GM18870 (cell line): ENCODE measurements at regions not wholly inside any gene's neighbourhood (a gene's known extent, or its start where the extent isn't known, plus 50 kb on each side); places are given as distances from the start of the nearest gene placed in this dataset.
"Not testable (repeated sequence)": the region's sequence is repeated elsewhere in the genome, so short reads cannot be mapped to it uniquely, and the experiment has no call there.

Experiments used
- ATAC-seq: cut with Tn5 transposase; IDR thresholded peaks from one replicate; pipeline ENCODE4 v1.9.1; 2021; ENCODE audit warnings: moderate library complexity; ENCODE audit not compliant: unreplicated experiment

- ATAC-seq: not testable (repeated sequence)
These were observed 269.9 kb upstream of the NREP start for GRCh38 chr5:112026879-112027278.

GRCh38 chr5:112025757-112026156 lies 268.8 kb upstream of the NREP start:
- ATAC-seq: peak; percentile 81

GRCh38 chr5:112024769-112025168 lies 267.8 kb upstream of the NREP start:
- no peak for ATAC-seq

GRCh38 chr5:112024221-112024620 lies 267.2 kb upstream of the NREP start:
- no peak for ATAC-seq

- no peak for ATAC-seq
These were observed 266.8 kb upstream of the NREP start for GRCh38 chr5:112023766-112024165.

GRCh38 chr5:112018846-112019245 lies 261.9 kb upstream of the NREP start:
- no peak for ATAC-seq

GRCh38 chr5:112016980-112017379 lies 260.0 kb upstream of the NREP start:
- ATAC-seq: no peak

- ATAC-seq: no peak
These were observed 257.9 kb upstream of the NREP start for GRCh38 chr5:112014783-112015395.

GRCh38 chr5:112013660-112014059 lies 256.7 kb upstream of the NREP start:
- no peak for ATAC-seq

GRCh38 chr5:112012104-112012503 lies 255.1 kb upstream of the NREP start:
- no peak for ATAC-seq

GRCh38 chr5:112010475-112010874 lies 253.5 kb upstream of the NREP start:
- ATAC-seq: no peak

GRCh38 chr5:112006721-112007120 lies 249.7 kb upstream of the NREP start:
- ATAC-seq: no peak

GRCh38 chr5:112005623-112005930 lies 248.6 kb upstream of the NREP start:
- no peak for ATAC-seq

GRCh38 chr5:112004867-112005622 lies 248.1 kb upstream of the NREP start:
- peak; percentile 95 for ATAC-seq

GRCh38 chr5:112002376-112002775 lies 245.4 kb upstream of the NREP start:
- ATAC-seq: no peak

GRCh38 chr5:111999286-111999685 lies 242.3 kb upstream of the NREP start:
- no peak for ATAC-seq

- ATAC-seq: no peak
These were observed 241.9 kb upstream of the NREP start for GRCh38 chr5:111998871-111999270.

- no peak for ATAC-seq
These were observed 240.7 kb upstream of the NREP start for GRCh38 chr5:111997711-111998110.

GRCh38 chr5:111997308-111997707 lies 240.3 kb upstream of the NREP start:
- ATAC-seq: no peak

GRCh38 chr5:111996574-111996973 lies 239.6 kb upstream of the NREP start:
- ATAC-seq: no peak

GRCh38 chr5:111995701-111996100 lies 238.7 kb upstream of the NREP start:
- ATAC-seq: no peak

- peak; percentile 84 for ATAC-seq
These were observed 236.2 kb upstream of the NREP start for GRCh38 chr5:111993242-111993641.

- ATAC-seq: no peak
These were observed 227.1 kb upstream of the NREP start for GRCh38 chr5:111984044-111984443.
